Activated naive CD8-positive, alpha-beta T cell (primary cell): ENCODE measurements at regions not wholly inside any gene's neighbourhood (a gene's known extent, or its start where the extent isn't known, plus 50 kb on each side); places are given as distances from the start of the nearest gene placed in this dataset.

Experiments used
- H3K27ac Mint-ChIP-seq: one replicate; pipeline ENCODE4 v1.8.0; 2021; ENCODE audit warnings: mixed read lengths
- H3K27me3 Mint-ChIP-seq: one replicate; pipeline ENCODE4 v1.8.0; 2021; ENCODE audit warnings: mixed read lengths
- H3K36me3 Mint-ChIP-seq: one replicate; pipeline ENCODE4 v1.8.0; 2021; ENCODE audit warnings: mixed read lengths
- H3K4me1 Mint-ChIP-seq: one replicate; pipeline ENCODE4 v1.8.0; 2021; ENCODE audit warnings: low read depth, mixed read lengths
- H3K4me3 Mint-ChIP-seq: one replicate; pipeline ENCODE4 v1.8.0; 2021; ENCODE audit warnings: mild to moderate bottlenecking, mixed read lengths
- H3K9me3 Mint-ChIP-seq: one replicate; pipeline ENCODE4 v1.8.0; 2021; ENCODE audit warnings: low read depth, mixed read lengths

DNA sequence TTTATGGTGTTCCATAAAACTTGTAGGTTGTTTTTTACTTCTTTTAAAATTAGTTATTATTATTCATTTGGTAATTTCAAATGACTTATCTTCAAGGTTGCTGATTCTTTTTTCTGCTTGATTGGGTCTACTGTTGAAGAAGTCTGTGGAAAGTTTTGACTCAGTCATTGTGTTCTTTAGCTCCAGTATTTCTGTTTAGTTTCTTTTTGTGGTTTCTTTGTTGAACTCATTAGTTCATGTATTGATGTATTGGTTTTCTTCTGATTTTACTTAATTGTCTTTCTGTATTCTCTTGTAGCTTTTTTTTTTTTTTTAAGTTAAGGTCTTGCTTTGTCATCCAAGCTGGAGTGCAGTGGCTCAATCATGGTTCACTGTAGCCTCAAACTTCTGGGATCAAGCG lies 345.4 kb upstream of the MEF2C start:
- Mint-ChIP-seq H3K27me3 (no peaks in the 10 kb centered on the region), H3K27ac (no peak overlapping the region), H3K36me3 (no peaks in the 10 kb centered on the region), H3K4me1 (no peaks in the 10 kb centered on the region), H3K4me3 (no peak overlapping the region), H3K9me3 (no peaks in the 10 kb centered on the region)

DNA sequence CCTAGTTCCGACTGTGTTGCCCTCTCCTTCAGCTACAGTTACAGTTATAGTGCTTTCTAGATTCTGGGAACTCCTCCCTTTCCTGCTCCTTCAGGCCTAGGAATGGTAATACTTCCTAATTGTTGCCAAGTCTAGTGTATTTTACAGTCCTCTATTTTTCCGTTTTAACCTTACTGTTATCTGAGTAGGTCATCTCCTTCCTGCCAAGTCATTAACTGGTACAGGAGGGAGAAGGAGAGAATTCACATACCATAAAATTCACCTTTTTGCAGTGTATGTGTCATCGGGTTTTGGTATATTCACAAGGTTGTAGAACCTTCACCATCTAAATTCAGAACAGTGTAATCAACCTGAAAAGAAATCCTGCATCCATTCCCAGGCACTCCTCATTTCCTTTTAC lies 335.4 kb upstream of the MEF2C start:
- Mint-ChIP-seq H3K4me1 (no peaks in the 10 kb centered on the region), H3K9me3 (no peaks in the 10 kb centered on the region), H3K36me3 (no peaks in the 10 kb centered on the region), H3K4me3 (no peak overlapping the region), H3K27ac (no peak overlapping the region), H3K27me3 (no peaks in the 10 kb centered on the region)

DNA sequence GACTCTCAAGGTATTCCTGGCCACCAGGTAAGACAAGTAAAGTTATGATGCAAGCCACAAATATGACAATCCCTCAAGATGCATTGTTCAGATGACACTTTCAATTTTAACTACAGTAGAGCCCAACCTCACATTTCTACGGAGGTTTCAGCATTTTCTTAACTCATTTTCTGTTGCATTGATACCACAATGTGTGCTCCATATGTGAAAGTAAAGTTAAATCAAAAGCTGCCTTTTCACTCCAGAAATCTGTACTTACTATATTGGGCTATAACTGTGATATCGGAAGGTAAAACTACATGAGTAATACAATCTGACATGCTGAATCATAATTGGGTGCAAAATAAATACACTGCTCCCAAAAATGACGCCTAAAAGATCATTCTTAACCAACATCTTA lies 333.6 kb upstream of the MEF2C start:
- no peaks in the 10 kb centered on the region for H3K4me1 Mint-ChIP-seq
- no peaks in the 10 kb centered on the region for H3K9me3 Mint-ChIP-seq
- H3K27me3 Mint-ChIP-seq, result no peaks in the 10 kb centered on the region
- no peak overlapping the region for H3K27ac Mint-ChIP-seq
- no peaks in the 10 kb centered on the region for H3K36me3 Mint-ChIP-seq
- H3K4me3 Mint-ChIP-seq, result no peak overlapping the region

DNA sequence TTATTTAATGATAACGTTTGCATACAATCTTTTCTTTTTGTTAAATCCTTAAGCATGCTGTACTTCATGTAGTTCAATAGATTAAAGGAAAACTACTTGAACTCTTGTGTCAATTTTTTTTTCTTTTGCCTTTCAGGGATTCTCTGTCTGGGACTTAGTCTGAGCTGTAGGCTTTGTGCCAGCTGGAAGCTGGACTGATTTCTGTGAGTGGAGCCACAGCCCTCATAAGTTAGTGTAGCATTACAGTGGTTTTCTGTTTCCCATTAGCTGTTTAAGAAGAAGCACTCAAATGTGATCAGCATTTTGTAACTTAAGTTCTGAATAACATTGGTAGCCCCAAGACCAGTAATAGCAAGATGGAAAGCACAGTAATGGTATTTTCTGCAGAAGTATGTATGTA lies 330.6 kb upstream of the MEF2C start:
- no peak overlapping the region for H3K27ac Mint-ChIP-seq
- no peaks in the 10 kb centered on the region for H3K4me1 Mint-ChIP-seq
- H3K36me3 Mint-ChIP-seq, result no peaks in the 10 kb centered on the region
- no peaks in the 10 kb centered on the region for H3K9me3 Mint-ChIP-seq
- no peaks in the 10 kb centered on the region for H3K27me3 Mint-ChIP-seq
- no peak overlapping the region for H3K4me3 Mint-ChIP-seq

DNA sequence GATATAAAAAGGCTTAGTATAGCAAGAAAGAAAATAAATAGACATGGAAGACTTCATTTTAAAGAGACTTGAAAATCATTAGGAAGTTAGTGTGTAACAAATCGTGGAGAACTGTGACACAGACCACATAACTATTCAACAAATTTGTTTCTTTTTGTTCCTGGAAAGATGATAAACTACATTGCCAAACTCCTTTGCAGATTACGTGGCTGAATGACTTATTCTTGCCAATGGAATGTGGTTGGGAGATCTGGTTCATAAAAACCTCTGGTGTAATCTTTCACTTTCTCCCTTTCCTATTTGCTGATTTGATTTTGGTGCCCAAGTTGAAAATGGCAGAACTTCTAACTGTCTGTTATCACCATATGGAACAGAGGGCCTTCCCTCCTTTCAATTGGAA lies 328.9 kb upstream of the MEF2C start:
- no peak overlapping the region for H3K27ac Mint-ChIP-seq
- H3K4me1 Mint-ChIP-seq, result no peaks in the 10 kb centered on the region
- H3K36me3 Mint-ChIP-seq, result no peaks in the 10 kb centered on the region
- H3K27me3 Mint-ChIP-seq, result no peaks in the 10 kb centered on the region
- H3K4me3 Mint-ChIP-seq, result no peak overlapping the region
- H3K9me3 Mint-ChIP-seq, result no peaks in the 10 kb centered on the region

DNA sequence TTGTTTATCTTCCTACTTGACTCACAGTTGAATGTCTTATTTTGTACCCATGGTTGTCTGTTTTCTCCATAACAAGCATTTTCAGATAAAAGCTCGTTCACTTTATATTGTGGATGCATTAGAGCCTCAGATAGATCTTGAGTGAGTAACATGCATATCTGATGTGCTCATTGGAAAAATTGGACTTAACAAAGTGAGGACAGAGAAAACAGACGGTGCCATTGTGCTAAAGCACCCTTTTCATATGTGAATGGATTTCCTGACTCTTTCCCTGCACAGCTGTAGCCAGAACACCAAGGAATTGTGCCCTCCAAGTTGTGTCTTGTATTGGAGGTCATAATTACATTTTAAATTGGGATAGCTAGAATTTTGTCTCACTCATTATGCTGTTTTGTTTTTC lies 325.8 kb upstream of the MEF2C start:
- Mint-ChIP-seq H3K4me3 (no peak overlapping the region), H3K9me3 (no peaks in the 10 kb centered on the region), H3K27ac (no peak overlapping the region), H3K36me3 (no peaks in the 10 kb centered on the region), H3K27me3 (no peaks in the 10 kb centered on the region), H3K4me1 (no peaks in the 10 kb centered on the region)

DNA sequence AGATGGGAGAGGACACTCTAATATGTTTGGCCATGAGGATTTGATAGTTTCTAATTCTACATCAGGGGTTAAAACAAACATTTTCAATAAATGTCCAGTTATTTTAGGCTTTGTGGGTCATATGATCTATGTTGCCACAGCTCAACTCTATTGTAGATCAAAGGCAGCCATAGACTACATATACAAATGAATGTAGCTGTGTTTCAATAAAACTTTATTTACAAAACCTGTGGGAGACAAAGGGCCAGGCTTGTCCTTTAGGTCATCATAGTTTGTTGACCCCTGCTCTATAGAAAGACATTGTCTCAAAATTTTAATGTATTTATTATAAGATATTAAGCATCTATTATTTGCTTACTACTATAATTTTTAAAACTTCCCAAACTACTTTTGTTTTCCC lies 325.4 kb upstream of the MEF2C start:
- H3K4me3 Mint-ChIP-seq, result no peak overlapping the region
- H3K36me3 Mint-ChIP-seq, result no peaks in the 10 kb centered on the region
- no peaks in the 10 kb centered on the region for H3K9me3 Mint-ChIP-seq
- H3K4me1 Mint-ChIP-seq, result no peaks in the 10 kb centered on the region
- H3K27me3 Mint-ChIP-seq, result no peaks in the 10 kb centered on the region
- H3K27ac Mint-ChIP-seq, result no peak overlapping the region

DNA sequence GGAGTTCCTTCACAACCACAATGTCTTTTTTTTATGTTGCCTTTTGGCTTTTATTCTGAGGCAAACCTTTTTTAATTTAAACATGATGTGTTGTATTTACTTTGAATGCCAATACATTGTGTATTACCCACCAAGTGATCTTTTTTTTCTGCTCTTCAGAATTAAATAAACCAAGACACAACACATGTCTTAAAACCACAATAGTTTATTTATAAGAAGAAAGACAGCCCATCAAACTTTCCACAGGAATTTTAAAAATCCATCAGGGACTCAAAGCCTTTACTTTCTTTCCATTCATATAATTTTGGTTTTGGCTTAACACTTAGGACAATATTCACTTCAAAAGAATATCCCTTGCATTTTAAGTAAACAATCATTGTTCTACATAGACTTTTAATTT lies 321.8 kb upstream of the MEF2C start:
- H3K36me3 Mint-ChIP-seq, result no peaks in the 10 kb centered on the region
- H3K27me3 Mint-ChIP-seq, result no peaks in the 10 kb centered on the region
- H3K9me3 Mint-ChIP-seq, result no peaks in the 10 kb centered on the region
- no peak overlapping the region for H3K4me3 Mint-ChIP-seq
- H3K27ac Mint-ChIP-seq, result no peak overlapping the region
- H3K4me1 Mint-ChIP-seq, result no peaks in the 10 kb centered on the region

DNA sequence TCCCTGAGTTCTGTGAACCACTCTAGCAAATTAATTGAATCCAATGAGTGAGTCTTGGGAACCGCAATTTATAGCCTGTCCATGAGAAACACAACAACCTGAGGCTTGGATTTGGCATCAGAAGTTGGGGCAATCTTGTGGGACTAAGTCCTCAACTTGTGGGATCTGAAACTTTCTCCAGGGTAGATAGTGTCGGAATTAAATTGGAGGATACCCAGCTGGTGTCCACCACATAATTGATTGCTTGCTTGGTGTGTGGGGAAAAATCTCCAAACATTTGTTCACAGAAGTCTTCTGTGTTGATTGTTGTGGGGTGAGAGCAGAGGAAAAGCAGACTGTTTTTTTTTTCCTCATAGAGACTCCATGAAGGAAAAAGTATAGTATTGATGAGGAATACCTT lies 320.6 kb upstream of the MEF2C start:
- Mint-ChIP-seq H3K9me3 (no peaks in the 10 kb centered on the region), H3K4me3 (no peak overlapping the region), H3K27ac (no peak overlapping the region), H3K36me3 (no peaks in the 10 kb centered on the region), H3K4me1 (no peaks in the 10 kb centered on the region), H3K27me3 (no peaks in the 10 kb centered on the region)

DNA sequence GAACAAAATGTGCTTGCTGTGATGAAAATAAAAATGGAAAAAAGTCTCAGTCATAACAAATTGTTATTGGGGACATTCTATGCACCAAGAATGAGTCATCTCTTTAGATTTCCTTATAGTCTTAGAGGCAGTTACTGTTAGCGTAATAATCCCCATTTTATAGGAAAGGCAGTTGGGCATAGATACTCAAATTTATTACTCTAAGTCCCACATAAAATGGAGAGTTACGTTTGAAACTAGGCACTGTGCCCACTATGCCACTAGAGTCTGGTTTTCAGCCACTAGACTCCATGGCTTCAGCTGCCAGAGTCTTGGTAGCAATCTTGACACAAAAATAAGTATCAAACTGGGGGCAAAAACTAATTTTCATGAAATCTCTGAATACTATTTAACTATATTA lies 317.9 kb upstream of the MEF2C start:
- Mint-ChIP-seq H3K9me3 (peaks cover 8% of the 10 kb centered on the region), H3K27ac (no peak overlapping the region), H3K4me1 (no peaks in the 10 kb centered on the region), H3K4me3 (no peak overlapping the region), H3K27me3 (peaks cover 2% of the 10 kb centered on the region), H3K36me3 (no peaks in the 10 kb centered on the region)

DNA sequence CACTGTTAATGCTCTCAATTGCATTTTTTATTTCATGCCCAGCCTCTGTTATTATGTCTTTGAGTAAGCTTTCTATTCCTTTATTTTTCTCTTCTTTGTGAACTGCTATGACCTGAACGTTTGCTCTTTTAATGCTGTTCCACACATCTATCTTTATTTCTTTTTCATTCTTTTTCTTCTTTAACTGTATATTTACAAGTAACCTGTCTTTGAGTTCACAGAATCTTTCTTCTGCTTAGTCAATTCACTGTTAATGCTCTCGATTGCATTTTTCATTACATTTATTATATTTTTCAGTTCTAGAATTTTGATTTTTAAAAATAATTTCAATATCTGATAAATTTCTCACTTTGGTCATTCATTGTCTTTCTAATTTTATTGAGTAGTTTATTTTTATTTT lies 316.3 kb upstream of the MEF2C start:
- Mint-ChIP-seq H3K27ac (no peak overlapping the region), H3K9me3 (peaks cover 8% of the 10 kb centered on the region), H3K4me3 (no peak overlapping the region), H3K27me3 (peaks cover 2% of the 10 kb centered on the region), H3K36me3 (no peaks in the 10 kb centered on the region), H3K4me1 (no peaks in the 10 kb centered on the region)

DNA sequence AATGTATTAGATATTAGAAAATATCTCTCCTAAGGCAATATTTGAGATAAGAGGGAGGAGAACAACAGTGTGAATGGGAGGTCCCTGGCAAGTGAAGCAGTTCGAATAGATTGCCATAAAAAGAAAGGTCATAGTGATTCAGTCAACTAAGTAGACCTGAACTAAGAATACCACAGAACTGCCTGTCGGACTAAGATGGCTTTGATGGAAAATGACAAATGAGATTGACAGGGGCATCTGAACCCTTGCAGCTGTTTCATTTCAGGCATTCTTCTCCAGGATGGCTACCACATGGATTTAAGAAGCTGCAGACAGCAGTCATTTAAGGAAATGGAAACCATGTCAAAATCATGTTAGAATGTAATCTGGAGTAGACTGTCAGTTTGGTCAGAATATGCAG lies 308.4 kb upstream of the MEF2C start:
- Mint-ChIP-seq H3K27me3 (no peaks in the 10 kb centered on the region), H3K4me3 (no peak overlapping the region), H3K4me1 (no peaks in the 10 kb centered on the region), H3K36me3 (no peaks in the 10 kb centered on the region), H3K27ac (no peak overlapping the region), H3K9me3 (peaks cover 3% of the 10 kb centered on the region)

DNA sequence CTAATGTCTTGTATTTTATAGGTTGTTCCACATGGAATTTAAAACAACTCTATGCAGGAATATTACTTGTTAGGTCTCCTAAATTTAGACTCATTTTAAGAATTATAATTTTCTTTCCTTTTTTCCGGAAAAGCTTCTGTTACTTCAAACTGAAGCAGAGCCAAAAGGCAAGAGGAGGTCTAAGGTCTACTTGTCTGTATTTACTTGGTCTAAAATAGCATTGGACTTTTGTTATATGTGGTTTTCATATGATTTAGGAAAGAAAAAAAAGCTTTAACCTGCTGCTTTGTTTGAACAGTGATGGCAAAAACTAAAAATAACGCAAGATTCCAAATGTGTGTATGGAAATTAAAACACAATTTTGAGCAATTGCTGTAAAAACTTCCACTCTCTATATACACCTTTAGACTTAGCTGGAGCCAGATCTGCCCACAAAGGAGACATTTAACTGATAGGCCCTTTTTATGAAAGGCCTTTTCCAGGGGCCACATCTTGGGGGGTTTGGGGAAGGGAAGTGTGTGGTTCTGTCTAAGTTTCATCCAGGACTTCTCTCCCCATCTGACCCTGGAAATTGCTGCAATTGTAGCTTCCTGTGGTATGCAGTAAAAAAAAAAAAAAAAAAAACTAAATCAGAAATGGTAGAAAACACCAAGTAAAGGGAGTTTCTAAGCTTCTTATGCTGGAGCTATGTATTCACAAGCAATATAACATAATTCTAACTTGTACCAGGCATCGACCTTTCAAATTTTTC lies 307.7 kb upstream of the MEF2C start:
- Mint-ChIP-seq H3K27me3 (no peaks in the 10 kb centered on the region), H3K36me3 (no peaks in the 10 kb centered on the region), H3K27ac (no peak overlapping the region), H3K9me3 (peaks cover 3% of the 10 kb centered on the region), H3K4me3 (no peak overlapping the region), H3K4me1 (no peaks in the 10 kb centered on the region)

DNA sequence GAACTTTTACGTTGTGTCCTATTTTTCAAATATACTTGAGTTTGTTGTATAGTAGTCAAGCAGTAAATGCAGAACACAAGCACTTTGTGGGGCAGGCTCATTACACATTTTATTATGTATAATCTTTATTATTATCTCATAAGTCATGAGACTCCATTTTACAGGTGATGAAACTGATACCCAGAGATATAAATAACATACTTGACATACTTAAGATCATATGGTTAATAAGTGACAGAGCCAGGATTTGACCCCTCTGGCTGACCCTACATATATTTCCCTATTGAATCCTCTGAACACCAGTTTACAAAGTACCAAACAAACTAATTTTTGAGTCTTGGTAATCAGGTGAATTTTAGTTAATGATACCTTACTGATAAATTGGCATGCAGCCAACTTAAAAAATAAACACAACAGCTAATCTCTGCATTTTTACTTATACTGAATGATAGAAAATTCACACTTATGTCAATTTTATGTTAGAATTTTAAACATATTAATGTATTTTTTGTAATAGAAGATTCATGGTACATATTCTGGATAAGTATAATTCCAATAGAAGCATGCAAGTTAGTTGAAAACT lies 305.0 kb upstream of the MEF2C start:
- Mint-ChIP-seq H3K4me1 (no peaks in the 10 kb centered on the region), H3K36me3 (no peaks in the 10 kb centered on the region), H3K27me3 (no peaks in the 10 kb centered on the region), H3K9me3 (peaks cover 3% of the 10 kb centered on the region), H3K4me3 (no peak overlapping the region), H3K27ac (no peak overlapping the region)

DNA sequence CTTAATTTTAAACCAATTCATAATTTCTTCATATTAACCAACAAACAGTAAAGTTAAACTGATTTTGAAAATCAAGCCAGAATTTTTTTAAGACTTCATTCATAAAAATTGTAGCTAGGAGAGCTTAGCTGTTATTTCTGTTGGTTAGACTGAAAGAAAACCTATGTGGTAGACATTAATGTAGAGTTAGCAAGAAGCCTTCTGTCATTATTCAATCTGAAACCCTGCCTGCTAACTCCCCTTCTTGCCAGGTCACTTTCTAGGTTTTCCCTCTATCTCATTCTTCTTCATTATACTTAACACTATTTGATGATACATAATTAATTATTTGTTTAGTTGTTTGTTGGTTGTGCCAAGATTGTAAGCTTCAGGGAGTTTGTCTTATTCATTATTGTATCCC lies 304.3 kb upstream of the MEF2C start:
- Mint-ChIP-seq H3K4me3 (no peak overlapping the region), H3K27ac (no peak overlapping the region), H3K27me3 (no peaks in the 10 kb centered on the region), H3K4me1 (no peaks in the 10 kb centered on the region), H3K36me3 (no peaks in the 10 kb centered on the region), H3K9me3 (peaks cover 3% of the 10 kb centered on the region)

DNA sequence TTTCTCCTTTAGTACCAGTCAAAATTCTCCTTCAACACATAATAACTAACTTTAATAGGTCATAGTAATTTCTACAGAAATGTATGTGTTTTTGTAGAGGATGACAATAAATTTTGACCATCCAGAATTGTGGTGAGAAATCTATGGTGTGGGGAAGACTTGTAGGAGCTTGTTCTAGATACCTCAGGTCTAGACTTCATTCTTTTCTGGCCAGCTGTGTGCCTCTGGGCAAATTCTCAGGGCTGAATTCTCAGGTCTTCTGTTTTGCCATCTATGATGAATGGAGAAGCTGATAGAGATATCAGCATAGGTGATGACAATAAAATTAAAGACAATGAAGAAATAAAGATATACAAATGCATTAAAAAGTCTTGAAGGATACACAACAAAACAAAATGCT lies 298.6 kb upstream of the MEF2C start:
- Mint-ChIP-seq H3K27ac (no peak overlapping the region), H3K4me3 (no peak overlapping the region), H3K4me1 (no peaks in the 10 kb centered on the region), H3K27me3 (no peaks in the 10 kb centered on the region), H3K9me3 (no peaks in the 10 kb centered on the region), H3K36me3 (no peaks in the 10 kb centered on the region)
